GM04503 (cell line): ENCODE measurements at regions not wholly inside any gene's neighbourhood (a gene's known extent, or its start where the extent isn't known, plus 50 kb on each side); places are given as distances from the start of the nearest gene placed in this dataset.
"Not testable (repeated sequence)": the region's sequence is repeated elsewhere in the genome, so short reads cannot be mapped to it uniquely, and the experiment has no call there.

Source experiments
- DNase-seq: peaks from one replicate; pipeline ENCODE4 v3.0.0-alpha.2; 2012; ENCODE audit warnings: low read depth

DNA sequence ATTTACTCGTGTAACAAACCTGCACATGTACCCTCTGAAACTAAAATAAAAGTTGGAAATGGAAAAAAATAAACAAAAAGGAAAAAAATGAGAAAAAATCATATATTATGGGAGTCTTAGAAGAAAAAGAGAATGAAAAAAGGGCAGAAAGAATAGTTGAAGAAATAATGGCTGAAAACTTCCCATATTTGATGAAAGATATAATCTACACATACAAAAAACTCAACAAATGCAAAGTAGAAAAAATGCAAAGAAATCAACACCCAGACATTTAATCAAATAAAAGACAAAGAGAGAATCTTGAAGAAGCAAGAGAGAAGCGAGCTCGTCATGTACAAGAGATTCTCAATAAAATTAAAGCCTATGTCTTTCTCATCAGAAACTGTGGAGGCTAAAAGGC lies 73.8 kb downstream of the SLC25A46 start:
- no peak for DNase-seq

DNA sequence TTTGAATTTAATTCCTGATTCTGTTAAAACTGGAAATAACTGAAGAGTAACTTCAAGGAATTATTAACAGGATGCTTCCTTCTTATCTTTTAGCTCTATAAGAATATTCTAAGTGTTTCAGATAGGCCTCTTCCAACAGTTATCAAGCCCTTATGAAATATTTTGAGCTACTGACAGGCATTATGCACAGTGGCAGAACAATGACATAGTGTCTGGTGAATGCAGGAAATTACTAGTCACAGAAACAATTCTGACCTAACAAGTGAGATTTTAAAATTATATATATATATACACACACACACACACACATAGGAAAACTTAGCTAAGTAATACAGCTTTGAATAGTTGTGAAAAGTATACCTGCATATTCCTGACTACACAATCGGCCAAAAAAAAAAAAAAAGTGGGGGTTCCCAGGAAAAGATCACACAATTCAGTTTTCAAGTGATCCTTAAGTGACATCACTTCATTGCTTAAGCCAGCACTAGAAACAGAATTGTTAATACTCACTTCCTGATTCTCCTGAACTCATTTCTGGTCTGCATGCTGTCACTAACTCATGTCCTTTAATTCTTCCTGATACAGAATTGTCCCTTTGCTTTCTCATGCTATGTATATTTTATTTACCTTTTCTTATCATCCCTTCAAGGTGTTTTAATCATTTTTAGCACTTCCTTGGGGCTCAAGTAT lies 77.3 kb downstream of the SLC25A46 start:
- no peak for DNase-seq

DNA sequence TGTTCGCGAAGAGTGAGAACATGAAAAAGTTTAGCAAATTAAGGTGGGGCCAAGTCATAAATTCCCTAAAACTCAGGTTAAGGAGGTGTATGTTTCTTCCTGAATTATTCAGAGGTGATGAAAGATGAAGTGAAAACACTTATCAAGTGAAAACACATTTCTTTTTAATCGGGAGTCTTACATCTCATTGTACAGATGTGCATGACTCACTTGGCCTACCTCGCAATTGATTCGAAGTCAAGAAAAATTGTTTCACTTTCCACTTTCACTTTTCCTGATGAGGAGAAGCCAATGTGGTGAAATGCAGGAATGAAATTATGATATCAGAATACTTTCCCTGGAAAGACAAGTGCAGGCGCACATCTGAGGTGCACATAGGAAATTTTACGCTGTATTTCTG lies 78.7 kb downstream of the SLC25A46 start:
- no peak for DNase-seq

DNA sequence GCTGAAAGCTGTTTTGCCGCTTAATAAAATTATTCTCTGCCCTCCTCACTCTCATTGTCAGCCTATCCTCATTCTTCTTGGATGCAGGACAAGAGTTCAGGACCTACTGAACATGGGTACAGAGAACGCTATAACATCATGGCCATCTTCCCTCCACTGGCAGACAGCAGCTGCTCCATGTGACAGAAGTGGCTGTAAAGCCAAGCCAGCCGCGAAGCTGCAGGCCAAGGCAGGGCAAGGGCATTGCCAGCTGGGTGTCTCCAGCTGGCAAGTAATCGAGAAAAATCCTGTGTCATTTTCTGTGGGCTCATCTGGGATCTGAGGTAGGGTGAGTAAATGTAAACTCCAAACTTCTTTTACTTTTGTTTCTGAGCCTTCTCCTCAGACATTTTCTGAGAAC lies 84.8 kb downstream of the SLC25A46 start:
- no peak for DNase-seq

DNA sequence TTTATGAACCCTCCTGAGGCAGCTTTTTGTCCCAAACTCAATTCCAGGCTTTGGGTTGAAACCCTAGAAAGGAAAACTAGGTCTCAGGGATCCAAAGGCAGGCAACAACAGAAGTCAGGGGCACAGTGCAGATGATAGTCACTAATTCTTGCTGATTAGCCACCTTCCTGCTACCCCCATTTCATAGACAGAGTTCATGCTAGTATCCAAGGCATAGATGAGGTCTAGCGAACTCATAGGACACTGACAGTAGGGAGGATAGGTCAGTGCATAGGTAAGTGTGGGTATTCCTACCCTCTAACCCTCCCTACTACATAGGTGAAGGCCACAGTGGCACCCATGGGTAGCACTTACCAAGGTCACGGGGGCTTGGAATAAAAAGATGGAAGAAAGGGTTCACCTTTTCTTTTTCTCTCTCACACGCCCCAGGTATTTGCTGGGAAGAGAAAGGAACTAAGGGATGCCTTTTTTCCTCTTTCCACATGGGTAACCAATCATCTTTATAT lies 86.2 kb downstream of the SLC25A46 start:
- no peak for DNase-seq

DNA sequence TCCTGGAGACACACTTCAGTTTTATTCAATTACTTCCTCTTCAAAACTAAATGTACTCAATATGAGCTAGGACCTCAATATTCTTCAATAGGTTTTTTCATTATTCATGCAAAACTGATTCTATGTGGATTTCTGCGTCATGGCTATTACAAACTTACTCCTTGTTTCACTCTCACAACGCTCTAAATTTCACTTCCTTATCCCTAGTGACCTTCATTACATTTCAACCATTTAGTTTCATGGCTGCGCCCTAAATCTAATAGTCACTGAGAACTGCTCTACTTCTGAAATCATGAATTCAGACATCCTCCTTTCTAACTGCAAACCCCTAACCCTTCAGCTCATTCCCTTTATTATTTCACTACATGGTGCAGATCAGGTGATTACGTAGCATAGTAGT lies 93.9 kb downstream of the SLC25A46 start:
- DNase-seq = no peak

DNA sequence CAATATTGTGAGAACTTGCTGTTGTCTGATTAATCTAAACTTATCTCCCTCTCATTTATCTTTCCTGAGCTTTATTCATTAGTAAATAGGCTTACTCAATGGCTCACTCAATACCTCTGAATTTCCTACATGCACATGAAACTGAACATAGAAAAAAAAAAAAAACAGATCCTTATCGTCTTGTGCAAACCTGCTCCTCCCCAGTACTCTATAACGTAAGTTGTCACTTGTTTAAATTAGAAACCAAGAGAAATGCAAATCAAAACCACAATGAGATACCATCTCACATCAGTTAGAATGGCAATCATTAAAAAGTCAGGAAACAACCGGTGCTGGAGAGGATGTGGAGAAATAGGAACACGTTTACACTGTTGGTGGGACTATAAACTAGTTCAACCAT lies 96.1 kb downstream of the SLC25A46 start:
- not testable (repeated sequence) for DNase-seq

DNA sequence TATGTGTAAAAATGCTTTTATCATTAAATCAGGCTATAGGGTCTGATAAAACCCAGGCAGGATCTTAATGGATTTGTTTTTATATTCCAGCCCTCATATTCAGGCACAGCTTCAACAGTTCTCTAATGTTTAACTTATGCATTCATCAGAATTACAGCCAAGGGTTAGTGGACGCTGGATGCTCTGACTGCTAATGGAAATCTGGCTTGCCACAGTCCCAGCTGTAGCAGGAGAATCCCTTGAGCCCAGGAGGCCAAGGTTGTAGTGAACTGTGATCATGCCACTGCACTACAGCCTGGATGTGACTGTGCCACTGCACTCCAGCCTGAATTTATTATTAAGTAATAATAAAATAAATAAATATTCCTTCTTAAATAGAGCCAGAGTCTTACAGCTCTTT lies 98.0 kb downstream of the SLC25A46 start:
- DNase-seq = no peak

DNA sequence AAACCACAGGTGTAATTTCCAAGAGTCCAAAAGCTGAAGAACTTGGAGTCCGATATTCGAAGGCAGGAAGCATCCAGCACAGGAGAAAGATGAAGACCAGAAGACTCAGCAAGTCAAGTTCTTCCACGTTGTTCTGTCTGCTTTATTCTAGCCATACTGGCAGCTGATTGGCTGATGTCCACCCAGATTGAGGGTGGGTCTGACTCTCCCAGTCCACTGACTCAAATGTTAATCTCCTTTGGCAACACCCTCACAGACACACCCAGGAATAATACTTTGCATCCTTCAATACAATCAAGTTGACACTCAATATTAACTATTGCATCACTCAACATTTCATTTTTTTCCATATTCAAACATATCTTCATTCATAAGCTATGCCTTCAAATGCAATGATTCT lies 99.5 kb downstream of the SLC25A46 start:
- not testable (repeated sequence) for DNase-seq

DNA sequence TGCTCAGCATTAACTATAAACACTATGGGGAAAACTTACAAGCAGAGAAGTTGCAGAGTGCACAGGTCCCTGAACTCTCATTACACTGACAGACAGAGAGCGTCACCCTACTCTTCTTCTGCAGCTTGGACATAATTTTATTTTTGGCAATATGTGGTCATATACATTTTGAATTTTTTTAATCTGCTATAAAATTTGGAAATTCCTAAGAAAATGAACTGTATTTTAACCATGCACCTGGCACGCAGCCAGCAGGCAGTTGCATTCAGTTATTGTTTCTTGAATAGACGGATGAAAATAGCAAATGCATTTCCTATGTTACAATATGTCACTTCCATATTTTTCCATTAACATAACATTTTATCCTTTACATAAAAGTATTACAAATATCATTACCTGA lies 100.2 kb downstream of the SLC25A46 start:
- no peak for DNase-seq

DNA sequence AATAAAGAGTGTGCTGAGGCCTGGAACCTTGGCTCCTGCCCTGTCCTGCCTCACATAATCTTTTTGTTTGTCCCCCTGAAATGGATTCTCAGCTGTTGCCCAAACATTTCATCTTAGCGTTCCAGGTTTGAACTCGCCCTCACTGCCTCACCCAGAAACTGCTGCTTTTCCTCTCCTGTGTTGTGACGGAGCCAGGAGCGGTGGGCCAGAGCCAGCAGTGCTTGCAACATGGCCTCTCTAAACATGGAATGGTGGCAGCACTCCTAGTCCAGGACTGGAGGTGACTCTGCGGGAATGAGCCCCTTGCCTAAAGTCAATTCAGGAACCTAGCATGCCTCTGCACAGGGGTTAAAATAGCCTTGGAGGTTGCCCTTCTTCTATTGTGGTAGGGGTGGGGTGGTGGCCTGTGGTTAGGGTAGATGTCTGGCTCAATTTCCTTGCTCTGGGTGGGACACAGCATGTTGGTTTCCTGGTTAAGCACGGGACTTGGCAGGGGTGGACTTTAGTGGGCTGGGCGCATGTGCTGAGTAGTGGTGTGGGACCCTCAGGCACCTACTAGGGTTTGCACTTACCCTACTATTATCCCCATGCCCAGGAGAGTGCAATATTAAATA lies 101.6 kb downstream of the SLC25A46 start:
- DNase-seq = no peak

DNA sequence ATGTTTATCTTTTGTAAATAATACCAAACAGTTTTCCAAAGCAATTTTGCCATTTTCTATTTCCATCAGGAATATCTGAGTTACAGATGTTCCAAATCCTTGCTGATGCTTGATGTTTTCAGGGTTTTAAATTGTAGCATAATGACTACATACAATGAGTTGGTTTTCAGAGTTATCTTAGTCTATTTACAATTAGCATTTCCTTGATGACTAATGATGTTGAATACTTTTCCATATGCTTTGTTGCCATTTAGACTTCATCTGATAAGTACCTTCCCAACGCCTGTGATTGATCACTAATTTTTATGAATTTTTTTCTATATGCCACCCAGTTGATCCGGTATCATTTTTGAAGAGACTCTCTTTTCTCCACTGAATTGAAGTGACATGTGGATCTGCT lies 102.3 kb downstream of the SLC25A46 start:
- DNase-seq = no peak

DNA sequence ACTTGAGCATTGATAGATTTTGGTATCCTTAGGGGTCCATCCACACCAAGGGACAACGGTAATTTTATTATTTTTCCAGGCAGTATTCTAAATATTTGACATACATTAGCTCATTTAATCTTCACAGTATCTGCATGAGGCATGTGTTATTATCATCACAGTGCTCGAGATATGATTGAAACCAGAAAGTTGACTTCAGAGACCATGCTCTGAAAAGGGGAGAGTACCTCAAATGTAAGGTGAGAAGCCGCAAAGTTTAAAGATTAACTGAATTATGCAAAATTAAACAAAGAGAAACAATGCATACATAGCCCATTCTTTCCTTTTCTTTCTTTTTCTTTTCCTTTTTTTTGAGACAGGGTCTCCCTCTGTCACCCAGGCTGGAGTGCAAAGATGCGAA lies 104.1 kb downstream of the SLC25A46 start:
- no peak for DNase-seq

DNA sequence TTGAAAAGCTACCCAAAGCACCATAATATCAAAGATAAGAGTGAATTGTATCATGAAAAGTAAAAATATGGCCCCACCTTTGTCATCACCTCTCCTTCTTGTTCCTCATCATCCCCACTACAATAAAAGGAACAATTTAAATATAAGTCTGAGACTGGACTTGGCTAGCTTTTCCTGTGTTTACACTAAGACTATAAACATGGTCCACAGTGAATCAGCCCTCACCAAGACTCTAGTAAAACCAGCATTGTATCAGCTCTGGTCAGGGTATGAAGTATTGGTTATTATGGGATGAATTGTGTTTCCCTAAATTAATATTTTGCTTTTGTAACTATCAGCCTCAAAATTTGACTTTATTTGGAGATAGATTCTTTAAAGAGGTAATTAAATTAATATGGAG lies 105.4 kb downstream of the SLC25A46 start:
- no peak for DNase-seq

DNA sequence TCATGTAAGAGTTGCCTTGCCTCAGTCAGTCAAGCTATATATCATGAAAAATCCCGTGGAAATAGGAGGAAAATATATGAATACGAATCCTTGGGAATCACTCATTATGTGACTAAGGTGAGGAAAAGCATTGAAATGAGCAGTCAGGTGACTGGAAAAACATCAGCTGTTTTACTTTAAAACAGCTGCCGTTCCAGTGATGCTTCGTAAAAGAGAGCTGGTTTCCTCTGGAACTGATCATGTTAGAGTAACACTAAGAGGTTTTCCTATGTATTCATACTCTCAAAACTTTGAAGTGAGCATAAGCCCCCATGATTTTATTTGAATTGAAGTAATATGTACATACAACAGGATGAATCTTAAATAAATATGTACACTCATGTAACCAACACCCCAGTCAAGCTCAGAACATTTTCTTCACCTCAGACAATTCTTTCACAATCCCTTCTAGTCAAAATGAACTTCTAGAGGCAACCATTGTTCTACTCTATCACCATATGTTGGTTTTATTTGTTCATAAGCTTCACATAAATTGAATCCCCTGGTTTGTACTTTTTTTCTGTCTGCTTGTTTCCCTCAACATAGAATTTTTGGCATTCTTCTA lies 107.7 kb downstream of the SLC25A46 start:
- DNase-seq = no peak

DNA sequence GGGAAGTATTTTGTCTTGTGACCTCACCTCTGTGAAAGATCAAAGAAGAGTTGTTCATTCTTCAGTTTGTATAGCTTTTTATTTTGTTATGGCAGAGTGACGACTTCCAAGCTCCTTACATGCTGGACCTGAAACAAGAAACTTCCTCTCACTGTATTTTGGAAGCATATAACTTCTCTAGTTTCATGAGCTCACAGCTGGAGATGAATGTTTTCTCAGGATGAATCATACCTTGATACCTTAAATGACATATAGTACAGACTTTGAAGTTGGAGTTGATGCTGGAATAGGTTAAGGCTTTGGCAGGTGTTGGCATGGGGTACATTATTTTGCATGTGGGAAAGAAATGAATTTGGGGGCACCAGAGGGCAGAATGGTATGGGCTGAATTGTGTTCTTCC lies 112.5 kb downstream of the SLC25A46 start:
- no peak for DNase-seq

DNA sequence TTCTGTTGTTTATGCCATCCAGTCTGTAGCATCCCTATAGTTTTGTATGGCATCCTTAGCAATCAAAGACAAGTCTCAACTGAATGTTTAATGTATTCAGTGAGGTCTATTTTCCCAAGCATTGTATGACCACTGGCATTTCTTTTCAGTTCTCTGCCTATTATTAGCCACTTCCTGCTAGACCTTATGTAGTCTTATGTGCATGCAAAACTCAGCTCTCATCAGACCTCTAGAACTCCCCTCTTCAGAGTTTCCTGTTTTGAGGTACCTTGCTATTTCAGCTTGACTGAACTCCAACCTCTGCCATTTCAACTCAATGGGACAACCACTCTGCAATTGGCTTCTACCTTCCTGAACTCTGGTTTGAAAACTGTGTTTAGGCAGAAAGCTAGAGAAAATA lies 113.2 kb downstream of the SLC25A46 start:
- DNase-seq = no peak

DNA sequence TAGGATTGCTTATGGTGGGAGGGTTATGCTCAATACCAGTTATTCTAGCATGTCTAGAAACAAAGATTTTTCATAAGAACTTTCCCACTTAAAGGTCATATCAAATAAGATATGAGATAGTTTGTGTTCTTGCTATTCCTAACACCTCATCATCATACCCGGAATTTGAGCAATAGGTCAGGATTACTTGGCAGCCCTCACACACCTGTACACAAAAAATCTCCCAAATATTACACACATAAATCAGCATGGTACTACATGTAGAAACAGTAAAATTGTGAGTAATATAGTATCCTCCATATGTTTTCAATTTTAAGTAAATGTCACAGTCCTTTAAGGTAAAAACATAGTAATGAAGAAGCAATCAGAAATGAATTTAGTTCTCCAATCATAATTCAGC lies 113.7 kb downstream of the SLC25A46 start:
- no peak for DNase-seq

DNA sequence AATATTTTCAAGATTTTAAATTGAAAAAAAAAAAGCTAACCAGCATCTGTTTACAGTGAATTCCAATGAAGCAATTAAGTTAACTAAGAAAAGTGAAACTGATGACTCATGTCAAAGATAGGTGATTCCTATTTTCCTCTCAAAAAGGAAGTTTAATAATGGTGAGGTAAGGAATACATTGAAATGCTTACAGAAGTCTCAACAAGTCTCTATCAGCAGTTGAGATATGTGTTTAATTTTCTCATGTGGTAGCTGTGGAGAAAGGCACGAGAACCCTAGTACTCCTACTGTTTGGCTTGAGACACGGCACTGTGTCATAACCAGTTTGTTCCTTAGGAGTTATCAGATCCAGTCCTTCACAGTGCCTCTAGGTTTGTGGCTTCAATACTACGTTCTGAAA lies 114.5 kb downstream of the SLC25A46 start:
- DNase-seq = no peak

DNA sequence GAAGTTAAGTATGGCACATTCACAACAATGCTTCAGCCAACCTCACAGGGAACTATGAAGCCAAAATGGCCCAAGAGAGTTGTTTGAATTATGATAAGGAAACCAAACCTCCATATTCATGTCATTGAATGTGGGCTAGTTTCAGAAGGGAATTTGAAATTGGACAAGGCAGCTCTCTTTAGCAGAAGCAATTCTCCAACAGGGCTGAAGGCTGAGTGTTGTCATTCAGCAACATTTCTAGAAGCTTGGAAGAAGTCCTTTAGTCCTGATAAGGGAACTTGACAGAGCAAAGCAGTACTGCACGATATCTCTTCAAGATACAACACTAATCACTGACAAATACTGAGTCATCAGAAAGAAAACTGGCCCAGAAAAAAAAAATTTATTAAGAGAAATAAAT lies 115.4 kb downstream of the SLC25A46 start:
- DNase-seq = no peak

DNA sequence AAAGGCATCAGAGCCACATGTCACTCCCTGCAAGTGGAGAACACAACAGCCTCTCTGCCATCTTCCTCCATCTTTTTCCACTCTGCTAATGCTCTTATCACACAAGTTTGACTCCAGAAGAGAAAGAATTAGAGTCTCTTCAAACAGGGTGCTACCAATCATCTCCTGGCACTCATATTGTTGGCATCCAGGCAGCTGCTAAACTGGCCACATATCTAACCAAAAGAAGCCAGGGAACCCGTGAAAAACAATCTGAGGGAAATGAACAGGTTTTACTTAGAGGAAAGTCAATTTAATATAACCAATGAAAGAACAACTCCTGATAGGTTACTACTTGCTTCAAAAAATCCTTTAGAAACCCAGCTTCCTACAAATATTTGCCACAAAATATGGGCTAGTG lies 117.2 kb downstream of the SLC25A46 start:
- no peak for DNase-seq

DNA sequence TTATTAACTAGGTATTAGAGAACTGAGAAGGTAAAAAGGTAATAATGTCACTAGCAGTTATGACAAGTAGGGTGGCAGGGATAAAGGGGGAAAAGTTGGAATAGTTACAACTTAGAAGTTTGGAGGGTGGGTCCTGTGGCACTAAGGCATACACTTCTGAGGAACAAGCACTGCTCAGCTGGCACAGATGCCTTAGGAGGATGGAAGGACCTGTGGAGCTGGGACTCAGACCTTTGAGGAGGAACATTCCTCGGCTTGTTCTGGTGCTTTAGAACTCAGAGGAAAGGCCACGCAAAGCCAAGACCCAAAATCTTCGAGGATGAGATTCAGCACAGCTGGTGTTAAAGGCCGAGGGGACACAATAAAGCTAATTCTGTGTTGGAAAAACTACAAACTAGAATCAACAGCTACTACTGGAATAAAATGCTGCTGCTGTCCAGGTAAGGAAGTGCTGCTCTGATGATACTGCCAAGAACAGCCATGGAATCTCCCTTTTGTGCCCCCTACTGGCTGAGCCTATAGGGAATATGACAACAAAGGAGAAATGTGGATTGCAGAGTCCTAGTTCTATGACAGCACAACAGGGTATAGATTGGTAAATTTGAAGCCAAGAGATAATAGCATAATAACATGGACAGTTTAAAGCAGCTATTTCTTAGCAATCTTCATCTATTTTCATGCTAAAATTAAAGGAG lies 126.7 kb downstream of the SLC25A46 start:
- no peak for DNase-seq

DNA sequence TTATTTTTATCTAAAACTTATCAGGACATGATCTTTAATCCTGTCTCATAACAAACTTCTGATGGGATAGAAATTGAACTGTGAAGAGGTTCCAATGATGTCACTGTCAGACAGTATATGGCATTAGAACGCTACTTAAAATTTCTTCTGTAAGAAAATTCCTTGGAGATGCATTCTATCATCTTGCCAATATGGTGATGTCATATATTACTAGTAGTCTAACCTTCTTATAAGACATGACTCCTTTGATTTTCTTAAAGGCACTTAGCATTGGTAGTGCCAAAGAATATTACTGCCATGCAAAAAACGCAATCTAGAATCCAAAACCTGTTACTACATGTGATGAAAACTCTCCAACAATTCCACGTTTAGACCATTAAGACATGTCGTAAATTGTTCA lies 131.1 kb downstream of the SLC25A46 start:
- DNase-seq = no peak
